ENCODE measurements at regions not wholly inside any gene's neighbourhood (a gene's known extent, or its start where the extent isn't known, plus 50 kb on each side); places are given as distances from the start of the nearest gene placed in this dataset.
A peak's percentile ranks its signal among the peaks of the same experiment; 100 is the strongest.
"Not testable (repeated sequence)": the region's sequence is repeated elsewhere in the genome, so short reads cannot be mapped to it uniquely, and the experiment has no call there.

GRCh38 chr10:33666686-33667480 lies 332.4 kb upstream of the NRP1 start:
- FAIRE-seq, result no peak

GRCh38 chr10:33665501-33665900 lies 331.0 kb upstream of the NRP1 start:
- no peak for DNase-seq (ENCODE audit: low spot score)
- no peak for FAIRE-seq

More at GRCh38 chr10:33666686-33667480, 332.4 kb upstream of the NRP1 start:
- no peak for DNase-seq (ENCODE audit: low spot score)

GRCh38 chr10:33664070-33664469 lies 329.6 kb upstream of the NRP1 start:
- peak; percentile 60 for FAIRE-seq
- DNase-seq (ENCODE audit: low spot score), result no peak

GRCh38 chr10:33661580-33662336 lies 327.3 kb upstream of the NRP1 start:
- FAIRE-seq, result no peak

GRCh38 chr10:33660329-33660728 lies 325.9 kb upstream of the NRP1 start:
- no peak for FAIRE-seq
- DNase-seq (ENCODE audit: low spot score), result no peak

More at GRCh38 chr10:33661580-33662336, 327.3 kb upstream of the NRP1 start:
- DNase-seq (ENCODE audit: low spot score), result no peak

- FAIRE-seq, result no peak
- no peak for DNase-seq (ENCODE audit: low spot score)
These were observed 323.4 kb upstream of the NRP1 start for GRCh38 chr10:33657913-33658312.

- FAIRE-seq, result peak; percentile 80
These were observed 322.9 kb upstream of the NRP1 start for GRCh38 chr10:33657154-33657908.

GRCh38 chr10:33655921-33656320 lies 321.5 kb upstream of the NRP1 start:
- FAIRE-seq (no peak), DNase-seq (ENCODE audit: low spot score) (no peak)

More at GRCh38 chr10:33657154-33657908, 322.9 kb upstream of the NRP1 start:
- peak; percentile 24 for DNase-seq (ENCODE audit: low spot score)

GRCh38 chr10:33655165-33655815 lies 320.8 kb upstream of the NRP1 start:
- DNase-seq (ENCODE audit: low spot score) (no peak), FAIRE-seq (no peak)

- FAIRE-seq, result peak; percentile 75
- DNase-seq (ENCODE audit: low spot score), result peak; percentile 26
These were observed 319.3 kb upstream of the NRP1 start for GRCh38 chr10:33653584-33654367.

GRCh38 chr10:33652870-33653269 lies 318.4 kb upstream of the NRP1 start:
- FAIRE-seq (no peak), DNase-seq (ENCODE audit: low spot score) (no peak)

GRCh38 chr10:33650131-33650530 lies 315.7 kb upstream of the NRP1 start:
- not testable (repeated sequence) for FAIRE-seq; DNase-seq (ENCODE audit: low spot score)

- peak; percentile 83 for FAIRE-seq
- DNase-seq (ENCODE audit: low spot score), result peak; percentile 40
These were observed 308.6 kb upstream of the NRP1 start for GRCh38 chr10:33643042-33643441.

GRCh38 chr10:33638891-33639290 lies 304.4 kb upstream of the NRP1 start:
- DNase-seq (ENCODE audit: low spot score) (no peak), FAIRE-seq (no peak)

GRCh38 chr10:33638374-33638773 lies 303.9 kb upstream of the NRP1 start:
- DNase-seq (ENCODE audit: low spot score), result no peak
- FAIRE-seq, result no peak

GRCh38 chr10:33635967-33636515 lies 301.6 kb upstream of the NRP1 start:
- DNase-seq (ENCODE audit: low spot score) (no peak), FAIRE-seq (no peak)

GRCh38 chr10:33632432-33632831 lies 298.0 kb upstream of the NRP1 start:
- DNase-seq (ENCODE audit: low spot score), result no peak
- no peak for FAIRE-seq

- FAIRE-seq (no peak), DNase-seq (ENCODE audit: low spot score) (no peak)
These were observed 297.5 kb upstream of the NRP1 start for GRCh38 chr10:33631991-33632390.

GRCh38 chr10:33630761-33631160 lies 296.3 kb upstream of the NRP1 start:
- no peak for FAIRE-seq
- DNase-seq (ENCODE audit: low spot score), result no peak

GRCh38 chr10:33627611-33628010 lies 293.1 kb upstream of the NRP1 start:
- DNase-seq (ENCODE audit: low spot score), result no peak
- FAIRE-seq, result no peak

All from RCC 7860 (cell line).